Karpas-422 (cell line): ENCODE measurements at regions not wholly inside any gene's neighbourhood (a gene's known extent, or its start where the extent isn't known, plus 50 kb on each side); places are given as distances from the start of the nearest gene placed in this dataset.

Experiments used
- DNase-seq: peaks from one replicate; pipeline ENCODE4 v3.0.0-alpha.2; 2015
- H2AFZ ChIP-seq: fragments of 200-600 bp; sonication (generic); 2 replicates; pipeline ENCODE4 v1.6.1; 2014; ENCODE audit warnings: antibody characterized with exemption, low read length, mixed read lengths
- H3K27ac ChIP-seq: fragments of 200-600 bp; sonication (generic); 2 replicates; pipeline ENCODE4 v1.5.1; 2014; ENCODE audit warnings: mild to moderate bottlenecking, low read length, moderate library complexity
- H3K27me3 ChIP-seq: fragments of 200-600 bp; sonication (generic); 2 replicates; pipeline ENCODE4 v1.6.1; 2014; ENCODE audit warnings: low read length, mixed read lengths
- H3K36me3 ChIP-seq: fragments of 200-600 bp; sonication (generic); 2 replicates; pipeline ENCODE4 v1.6.1; 2014; ENCODE audit warnings: low read length, mixed read lengths; ENCODE audit not compliant: insufficient read depth
- H3K4me1 ChIP-seq: fragments of 200-600 bp; sonication (generic); 2 replicates; pipeline ENCODE4 v1.6.1; 2014; ENCODE audit warnings: mild to moderate bottlenecking, low read length, mixed read lengths
- H3K4me2 ChIP-seq: fragments of 200-600 bp; sonication (generic); 2 replicates; pipeline ENCODE4 v1.6.1; 2014; ENCODE audit warnings: low read length, low read depth, mild to moderate bottlenecking; ENCODE audit not compliant: poor library complexity, severe bottlenecking
- H3K4me3 ChIP-seq: fragments of 200-600 bp; sonication (generic); 2 replicates; pipeline ENCODE4 v1.5.1; 2014; ENCODE audit warnings: mild to moderate bottlenecking, antibody characterized with exemption, low read length, mixed read lengths
- H3K79me2 ChIP-seq: fragments of 200-600 bp; sonication (generic); 2 replicates; pipeline ENCODE4 v1.6.1; 2014; ENCODE audit warnings: mild to moderate bottlenecking, low read length, mixed read lengths
- H3K9ac ChIP-seq: fragments of 200-600 bp; sonication (generic); 2 replicates; pipeline ENCODE4 v1.6.0; 2014; ENCODE audit warnings: low read length
- H3K9me2 ChIP-seq: fragments of 200-600 bp; sonication (generic), shearing (Covaris generic); replicated peaks from 2 replicates; pipeline ENCODE4 v1.6.0; 2014; ENCODE audit warnings: mild to moderate bottlenecking, low read length, moderate library complexity; ENCODE audit not compliant: insufficient read depth
- H3K9me3 ChIP-seq: fragments of 300-700, 200-600 bp; sonication (generic); 2 replicates; pipeline ENCODE4 v1.6.1; 2014; ENCODE audit warnings: low read length, mixed read lengths
- H4K20me1 ChIP-seq: fragments of 200-600 bp; sonication (generic); 2 replicates; pipeline ENCODE4 v1.6.1; 2014; ENCODE audit warnings: mild to moderate bottlenecking, antibody characterized with exemption, low read length, low read depth; ENCODE audit not compliant: insufficient read depth

GRCh38 chr2:19408592-19408991 lies 50.2 kb upstream of the OSR1 start:
- Histone ChIP-seq H3K4me1 (no peaks in the 10 kb centered on the region), H3K27me3 (0 out of 2 replicates have a peak, but pooled peaks cover 4% of the 10 kb centered on the region), H3K4me2 (no peak overlapping the region), H3K27ac (no peak overlapping the region), H3K79me2 (no peaks in the 10 kb centered on the region), H2AFZ (no peak overlapping the region), H3K9me3 (no peaks in the 10 kb centered on the region), H3K4me3 (no peak overlapping the region), H3K36me3 (no peaks in the 10 kb centered on the region), H3K9me2 (no peaks in the 10 kb centered on the region), H4K20me1 (no peaks in the 10 kb centered on the region), H3K9ac (no peak overlapping the region)
- no peak for DNase-seq
